HG02970 (cell line): ENCODE measurements at regions not wholly inside any gene's neighbourhood (a gene's known extent, or its start where the extent isn't known, plus 50 kb on each side); places are given as distances from the start of the nearest gene placed in this dataset.
"Not testable (repeated sequence)": the region's sequence is repeated elsewhere in the genome, so short reads cannot be mapped to it uniquely, and the experiment has no call there.

Experiments
- ATAC-seq: cut with Tn5 transposase; IDR thresholded peaks from one replicate; pipeline ENCODE4 v1.9.1; 2021; ENCODE audit warnings: mild to moderate bottlenecking, moderate library complexity, moderate number of reproducible peaks; ENCODE audit not compliant: unreplicated experiment, low FRiP score

- not testable (repeated sequence) for ATAC-seq
Observed at GRCh38 chr2:142418699-142419098, 287.9 kb upstream of the LRP1B start.

GRCh38 chr2:142416996-142417395, 286.2 kb upstream of the LRP1B start:
- ATAC-seq: no peak

- no peak for ATAC-seq
Observed at GRCh38 chr2:142415461-142415860, 284.6 kb upstream of the LRP1B start.

GRCh38 chr2:142398212-142398611, 267.4 kb upstream of the LRP1B start:
- no peak for ATAC-seq

GRCh38 chr2:142395291-142395690, 264.5 kb upstream of the LRP1B start:
- no peak for ATAC-seq

GRCh38 chr2:142380372-142380771, 249.6 kb upstream of the LRP1B start:
- no peak for ATAC-seq

GRCh38 chr2:142362069-142362468, 231.3 kb upstream of the LRP1B start:
- ATAC-seq: not testable (repeated sequence)

- ATAC-seq: no peak
Observed at GRCh38 chr2:142347751-142348150, 216.9 kb upstream of the LRP1B start.

GRCh38 chr2:142339261-142339660, 208.4 kb upstream of the LRP1B start:
- ATAC-seq: no peak

- no peak for ATAC-seq
Observed at GRCh38 chr2:142332196-142332595, 201.4 kb upstream of the LRP1B start.

GRCh38 chr2:142330458-142330857, 199.6 kb upstream of the LRP1B start:
- no peak for ATAC-seq

- ATAC-seq: no peak
Observed at GRCh38 chr2:142325870-142326269, 195.1 kb upstream of the LRP1B start.

- no peak for ATAC-seq
Observed at GRCh38 chr2:142323206-142323605, 192.4 kb upstream of the LRP1B start.

- ATAC-seq: no peak
Observed at GRCh38 chr2:142321706-142322280, 191.0 kb upstream of the LRP1B start.

- ATAC-seq: no peak
Observed at GRCh38 chr2:142320067-142320466, 189.3 kb upstream of the LRP1B start.

- no peak for ATAC-seq
Observed at GRCh38 chr2:142316049-142316448, 185.2 kb upstream of the LRP1B start.

- no peak for ATAC-seq
Observed at GRCh38 chr2:142315346-142315745, 184.5 kb upstream of the LRP1B start.

GRCh38 chr2:142314164-142314563, 183.3 kb upstream of the LRP1B start:
- ATAC-seq: no peak

- ATAC-seq: no peak
Observed at GRCh38 chr2:142310530-142310929, 179.7 kb upstream of the LRP1B start.

- ATAC-seq: no peak
Observed at GRCh38 chr2:142308744-142309143, 177.9 kb upstream of the LRP1B start.

GRCh38 chr2:142307616-142308115, 176.8 kb upstream of the LRP1B start:
- no peak for ATAC-seq

GRCh38 chr2:142307086-142307485, 176.3 kb upstream of the LRP1B start:
- no peak for ATAC-seq

GRCh38 chr2:142306131-142306530, 175.3 kb upstream of the LRP1B start:
- no peak for ATAC-seq
